Uterus (tissue), 3 donors: ENCODE measurements at regions not wholly inside any gene's neighbourhood (a gene's known extent, or its start where the extent isn't known, plus 50 kb on each side); places are given as distances from the start of the nearest gene placed in this dataset.
"Not testable (repeated sequence)": the region's sequence is repeated elsewhere in the genome, so short reads cannot be mapped to it uniquely, and the experiment has no call there.

Source experiments
- DNase-seq, 2 donors: peaks; one replicate each; pipeline ENCODE4 v3.0.0-alpha.2; 2019 to 2020
- H3K27ac ChIP-seq, 2 donors: fragments of 200-600 bp; sonication (generic); 1 replicate in 1 of 2; 2 replicates in 1 of 2; pipeline ENCODE4 v1.5.1; 2016 to 2018
- H3K27me3 ChIP-seq, 2 donors: fragments of 200-600 bp; sonication (generic); one replicate each; pipeline ENCODE4 v1.5.1; 2018 to 2019; ENCODE audit warnings: control low read depth in 1 of 2
- H3K36me3 ChIP-seq, 2 donors: fragments of 200-600 bp; sonication (generic); one replicate each; pipeline ENCODE4 v1.5.1; 2019; ENCODE audit warnings: control low read depth in 1 of 2
- H3K4me1 ChIP-seq, 2 donors: fragments of 200-600 bp; sonication (generic); one replicate each; pipeline ENCODE4 v1.5.1; 2018 to 2019; ENCODE audit warnings: control low read depth in 1 of 2
- H3K4me3 ChIP-seq, 2 donors: fragments of 200-600 bp; sonication (generic); 1 replicate in 1 of 2; 2 replicates in 1 of 2; pipeline ENCODE4 v1.5.1; 2018 to 2019; ENCODE audit warnings: mild to moderate bottlenecking in 1 of 2
- H3K9me3 ChIP-seq, 2 donors: fragments of 200-600 bp; sonication (generic); one replicate each; pipeline ENCODE4 v1.5.1; 2019; ENCODE audit warnings: control low read depth in 1 of 2
- POLR2A ChIP-seq, 2 donors: fragments of 450-650 bp; IDR thresholded peaks; one replicate each; pipeline ENCODE4 v1.6.1; 2016; ENCODE audit warnings: antibody characterized with exemption in 2 of 2, mild to moderate bottlenecking in 1 of 2, moderate library complexity in 1 of 2
- intact Hi-C: fragments of 100-400 bp; cut with DNase I; formaldehyde crosslinking; loops from one replicate; pipeline ENCODE4 v1.15.1; 2023; ENCODE audit warnings: low total_unique reads
- TF ChIP-seq, protein P1 (sequence below), 4 experiments: fragments of 200-600 bp in 2 of 4; fragments of 450-650 bp in 2 of 4; sonication (generic) in 2 of 4; IDR thresholded peaks; one replicate each; pipeline ENCODE4 v1.5.1; 2016 to 2019; ENCODE audit warnings: antibody characterized with exemption in 4 of 4, mild to moderate bottlenecking in 2 of 4, moderate library complexity in 1 of 4
- donor health status: DM: yes; HTN: yes; CAD: no.

DNA sequence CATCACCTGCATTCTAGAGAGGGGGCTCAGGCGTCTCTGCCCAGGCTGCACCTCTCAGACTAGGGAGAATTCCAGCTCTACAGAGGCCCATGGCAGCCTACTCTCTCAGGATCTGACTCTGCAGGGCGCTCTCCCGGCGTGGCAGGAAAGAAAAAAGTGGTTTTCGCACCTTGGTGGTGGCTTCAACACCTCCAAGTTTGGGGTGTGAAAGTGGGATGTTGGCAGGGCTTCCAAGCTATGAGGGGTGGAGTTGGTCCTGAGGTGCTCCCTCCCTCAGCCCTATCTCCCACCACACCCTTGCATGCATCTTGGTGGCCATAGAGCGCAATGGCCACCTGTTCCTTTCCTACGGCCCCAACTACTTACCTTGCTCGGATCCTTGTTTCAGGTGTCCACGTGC, 166.5 kb downstream of the VSIG4 start:
- no peak for TF ChIP-seq POLR2A (IDR thresholded peaks at IDR 0.05)
- TF ChIP-seq, protein P1, sequence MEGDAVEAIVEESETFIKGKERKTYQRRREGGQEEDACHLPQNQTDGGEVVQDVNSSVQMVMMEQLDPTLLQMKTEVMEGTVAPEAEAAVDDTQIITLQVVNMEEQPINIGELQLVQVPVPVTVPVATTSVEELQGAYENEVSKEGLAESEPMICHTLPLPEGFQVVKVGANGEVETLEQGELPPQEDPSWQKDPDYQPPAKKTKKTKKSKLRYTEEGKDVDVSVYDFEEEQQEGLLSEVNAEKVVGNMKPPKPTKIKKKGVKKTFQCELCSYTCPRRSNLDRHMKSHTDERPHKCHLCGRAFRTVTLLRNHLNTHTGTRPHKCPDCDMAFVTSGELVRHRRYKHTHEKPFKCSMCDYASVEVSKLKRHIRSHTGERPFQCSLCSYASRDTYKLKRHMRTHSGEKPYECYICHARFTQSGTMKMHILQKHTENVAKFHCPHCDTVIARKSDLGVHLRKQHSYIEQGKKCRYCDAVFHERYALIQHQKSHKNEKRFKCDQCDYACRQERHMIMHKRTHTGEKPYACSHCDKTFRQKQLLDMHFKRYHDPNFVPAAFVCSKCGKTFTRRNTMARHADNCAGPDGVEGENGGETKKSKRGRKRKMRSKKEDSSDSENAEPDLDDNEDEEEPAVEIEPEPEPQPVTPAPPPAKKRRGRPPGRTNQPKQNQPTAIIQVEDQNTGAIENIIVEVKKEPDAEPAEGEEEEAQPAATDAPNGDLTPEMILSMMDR (IDR thresholded peaks at IDR 0.05) = no peak
- no peaks in the 10 kb centered on the region for H3K36me3 ChIP-seq
- H3K27ac ChIP-seq = no peak overlapping the region
- no peaks in the 10 kb centered on the region for H3K27me3 ChIP-seq
- no peak for DNase-seq
- H3K4me1 ChIP-seq = no peaks in the 10 kb centered on the region
- H3K9me3 ChIP-seq = no peaks in the 10 kb centered on the region
- H3K4me3 ChIP-seq = no peak overlapping the region
- intact Hi-C loops = no loop called here

DNA sequence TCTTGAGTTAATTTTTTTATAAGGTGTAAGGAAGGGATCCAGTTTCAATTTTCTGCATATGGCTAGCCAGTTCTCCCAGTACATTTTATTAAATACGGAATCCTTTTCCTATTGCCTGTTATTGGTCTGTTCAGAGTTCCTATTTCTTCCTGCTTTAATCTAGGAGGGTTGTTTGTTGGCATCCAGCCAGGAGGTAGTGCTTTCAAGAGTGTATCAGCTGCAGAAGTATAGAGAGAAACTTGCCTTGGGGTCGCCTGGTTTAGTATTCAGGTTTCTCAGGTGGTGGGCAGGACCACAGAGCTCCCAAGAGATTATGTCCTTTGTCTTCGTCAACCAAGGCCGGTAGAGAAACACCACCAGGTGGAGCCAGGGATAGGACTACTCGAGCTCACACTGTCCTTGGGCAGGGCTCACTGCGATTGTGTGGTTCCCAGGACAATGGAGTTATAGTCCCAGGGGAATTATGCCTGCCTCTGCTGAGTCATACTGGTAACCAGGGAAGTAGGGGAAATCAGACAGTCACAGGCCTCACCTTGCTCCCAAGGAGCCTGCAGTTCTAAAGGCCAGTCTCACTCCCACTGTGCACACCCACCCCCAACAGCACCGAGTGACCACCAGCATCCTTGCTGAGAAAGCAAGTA, 168.1 kb downstream of the VSIG4 start:
- Histone ChIP-seq H3K4me1 (no peaks in the 10 kb centered on the region), H3K9me3 (no peaks in the 10 kb centered on the region), H3K27ac (no peak overlapping the region), H3K27me3 (no peaks in the 10 kb centered on the region), H3K4me3 (no peak overlapping the region), H3K36me3 (no peaks in the 10 kb centered on the region)
- DNase-seq = no peak
- TF ChIP-seq POLR2A (IDR thresholded peaks at IDR 0.05) = no peak
- TF ChIP-seq, protein P1 (IDR thresholded peaks at IDR 0.05) = no peak
- intact Hi-C loops = no loop called here

- H3K4me3 ChIP-seq, intact Hi-C loops, H3K27me3 ChIP-seq, H3K36me3 ChIP-seq, H3K27ac ChIP-seq, H3K9me3 ChIP-seq, DNase-seq, H3K4me1 ChIP-seq: not testable (repeated sequence)
Observed at GRCh38 chrX:65870544-65870943, 169.3 kb downstream of the VSIG4 start.

DNA sequence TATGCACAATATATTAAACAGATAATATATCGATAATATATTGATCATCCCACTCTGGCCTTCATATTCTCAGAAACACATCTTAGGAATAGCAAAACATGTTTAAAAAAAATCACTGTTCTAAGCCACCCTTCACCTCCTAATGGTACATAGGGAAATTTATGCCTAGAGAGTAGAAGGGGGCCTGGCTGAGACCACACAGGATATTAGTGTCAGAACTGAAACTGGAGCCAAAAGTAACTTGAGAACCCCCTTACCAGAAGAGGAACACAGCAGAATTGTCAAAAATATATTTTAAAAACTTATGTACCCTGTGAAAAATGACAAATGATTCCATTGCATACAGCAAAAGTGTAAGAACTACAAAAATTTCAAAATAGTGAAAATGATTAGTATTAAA, 173.1 kb downstream of the VSIG4 start:
- H3K27ac ChIP-seq = no peak overlapping the region
- TF ChIP-seq, protein P1 (IDR thresholded peaks at IDR 0.05) = no peak
- no peaks in the 10 kb centered on the region for H3K9me3 ChIP-seq
- intact Hi-C loops = no loop called here
- H3K36me3 ChIP-seq = no peaks in the 10 kb centered on the region
- no peaks in the 10 kb centered on the region for H3K27me3 ChIP-seq
- DNase-seq = no peak
- H3K4me1 ChIP-seq = no peaks in the 10 kb centered on the region
- no peak overlapping the region for H3K4me3 ChIP-seq

- Histone ChIP-seq H3K4me1 (no peaks in the 10 kb centered on the region), H3K27me3 (no peaks in the 10 kb centered on the region), H3K36me3 (no peaks in the 10 kb centered on the region), H3K4me3 (no peak overlapping the region), H3K9me3 (no peaks in the 10 kb centered on the region), H3K27ac (no peak overlapping the region)
- intact Hi-C loops = no loop called here
- TF ChIP-seq, protein P1 (IDR thresholded peaks at IDR 0.05) = no peak
- no peak for TF ChIP-seq POLR2A (IDR thresholded peaks at IDR 0.05)
- no peak for DNase-seq
Observed at GRCh38 chrX:65866146-65866545, 173.7 kb downstream of the VSIG4 start.

- no peak for TF ChIP-seq POLR2A (IDR thresholded peaks at IDR 0.05)
- TF ChIP-seq, protein P1 (IDR thresholded peaks at IDR 0.05) = no peak
- intact Hi-C loops = no loop called here
- Histone ChIP-seq H3K9me3 (no peaks in the 10 kb centered on the region), H3K27ac (no peak overlapping the region), H3K4me3 (no peak overlapping the region), H3K36me3 (no peaks in the 10 kb centered on the region), H3K27me3 (no peaks in the 10 kb centered on the region), H3K4me1 (no peaks in the 10 kb centered on the region)
- DNase-seq = no peak
Observed at GRCh38 chrX:65862638-65863037, 177.2 kb downstream of the VSIG4 start.
